Smooth muscle cell (in vitro differentiated cells): ENCODE measurements at regions not wholly inside any gene's neighbourhood (a gene's known extent, or its start where the extent isn't known, plus 50 kb on each side); places are given as distances from the start of the nearest gene placed in this dataset.
"Not testable (repeated sequence)": the region's sequence is repeated elsewhere in the genome, so short reads cannot be mapped to it uniquely, and the experiment has no call there.

Source experiments
- DNase-seq: peaks from one replicate; lab custom pipeline; 2025; ENCODE audit not compliant: unreplicated experiment; lab: John Stamatoyannopoulos, UW
- H2AFZ ChIP-seq: fragments of 200-600 bp; sonication (generic); 2 replicates; pipeline ENCODE4 v1.6.0; 2016; ENCODE audit warnings: antibody characterized with exemption, low read depth, mild to moderate bottlenecking
- H3F3A ChIP-seq: fragments of 200-600 bp; sonication (generic); 2 replicates; pipeline ENCODE4 v1.6.0; 2017; ENCODE audit warnings: antibody characterized with exemption, low read depth
- H3K27ac ChIP-seq: fragments of 200-600 bp; sonication (generic); 2 replicates; pipeline ENCODE4 v1.5.1; 2016; ENCODE audit warnings: low read depth, mild to moderate bottlenecking
- H3K27me3 ChIP-seq: fragments of 200-600 bp; sonication (generic); 2 replicates; pipeline ENCODE4 v1.6.1; 2016; ENCODE audit warnings: low read depth, mild to moderate bottlenecking
- H3K36me3 ChIP-seq: fragments of 200-600 bp; sonication (generic); 2 replicates; pipeline ENCODE4 v1.5.1; 2016; ENCODE audit warnings: low read depth
- H3K4me1 ChIP-seq: fragments of 200-600 bp; sonication (generic); 2 replicates; pipeline ENCODE4 v1.5.1; 2016; ENCODE audit warnings: low read depth
- H3K4me2 ChIP-seq: fragments of 200-600 bp; sonication (generic); 2 replicates; pipeline ENCODE4 v1.6.0; 2016; ENCODE audit warnings: mild to moderate bottlenecking
- H3K4me3 ChIP-seq: fragments of 200-600 bp; sonication (generic); 2 replicates; pipeline ENCODE4 v1.5.1; 2016; ENCODE audit warnings: mild to moderate bottlenecking
- H3K79me2 ChIP-seq: fragments of 200-600 bp; sonication (generic); 2 replicates; pipeline ENCODE4 v1.6.0; 2016; ENCODE audit warnings: low read depth, mild to moderate bottlenecking
- H3K9ac ChIP-seq: fragments of 200-600 bp; sonication (generic); 2 replicates; pipeline ENCODE4 v1.6.0; 2016; ENCODE audit warnings: low read depth
- H3K9me3 ChIP-seq: fragments of 200-600 bp; sonication (generic); replicated peaks from 2 replicates; pipeline ENCODE4 v1.5.1; 2016; ENCODE audit warnings: low read depth
- H4K20me1 ChIP-seq: fragments of 200-600 bp; sonication (generic); 2 replicates; pipeline ENCODE4 v1.6.0; 2016; ENCODE audit warnings: low read depth
- CTCF ChIP-seq: fragments of 200-600 bp; sonication (generic); IDR thresholded peaks from 2 replicates; pipeline ENCODE4 v1.5.1; 2017; ENCODE audit warnings: borderline replicate concordance, mild to moderate bottlenecking, antibody characterized with exemption; ENCODE audit not compliant: insufficient read depth, poor library complexity, severe bottlenecking
- WGBS: methylation state at CpG from one replicate; pipeline ENCODE4 v1.1.7; 2016; ENCODE audit warnings: low lambda C conversion rate; 5-methylcytosine and 5-hydroxymethylcytosine counted together

GRCh38 chr10:11668847-11669610, 57.6 kb upstream of the USP6NL start:
- Histone ChIP-seq H3K27ac (no peak overlapping the region), H3K4me2 (no peak overlapping the region), H3K9me3 (no peaks in the 10 kb centered on the region), H3K4me3 (no peak overlapping the region), H4K20me1 (no peaks in the 10 kb centered on the region), H3F3A (no peaks in the 10 kb centered on the region), H3K36me3 (no peaks in the 10 kb centered on the region), H3K4me1 (no peaks in the 10 kb centered on the region), H3K79me2 (no peaks in the 10 kb centered on the region), H3K27me3 (no peaks in the 10 kb centered on the region), H3K9ac (no peak overlapping the region), H2AFZ (peak overlapping the region; percentile 32)
- TF ChIP-seq CTCF, result no peak
- WGBS, result 76% methylated on average over 9 of the region's 9 CpGs
- DNase-seq, result no peak

GRCh38 chr10:11667756-11668155, 56.3 kb upstream of the USP6NL start:
- Histone ChIP-seq H3K9ac (no peak overlapping the region), H3K36me3 (no peaks in the 10 kb centered on the region), H3F3A (no peaks in the 10 kb centered on the region), H4K20me1 (no peaks in the 10 kb centered on the region), H3K27me3 (no peaks in the 10 kb centered on the region), H2AFZ (no peak overlapping the region), H3K27ac (no peak overlapping the region), H3K4me2 (no peak overlapping the region), H3K79me2 (no peaks in the 10 kb centered on the region), H3K4me3 (no peak overlapping the region), H3K4me1 (no peaks in the 10 kb centered on the region), H3K9me3 (no peaks in the 10 kb centered on the region)
- DNase-seq, result no peak
- WGBS, result 97% methylated on average over 4 of the region's 4 CpGs
- no peak for TF ChIP-seq CTCF

- Histone ChIP-seq H2AFZ (no peak overlapping the region), H3K4me2 (no peak overlapping the region), H3K36me3 (no peaks in the 10 kb centered on the region), H3F3A (no peaks in the 10 kb centered on the region), H3K27ac (peak overlapping the region; percentile 16), H3K27me3 (no peaks in the 10 kb centered on the region), H3K9me3 (no peaks in the 10 kb centered on the region), H3K79me2 (no peaks in the 10 kb centered on the region), H3K4me3 (no peak overlapping the region), H3K9ac (no peak overlapping the region), H4K20me1 (no peaks in the 10 kb centered on the region), H3K4me1 (no peaks in the 10 kb centered on the region)
- 89% methylated on average over 13 of the region's 13 CpGs for WGBS
- no peak for TF ChIP-seq CTCF
- DNase-seq, result no peak
Observed at GRCh38 chr10:11663763-11664555, 52.5 kb upstream of the USP6NL start.

GRCh38 chr10:11663126-11663515, 51.7 kb upstream of the USP6NL start:
- not testable (repeated sequence) for H3K4me2 ChIP-seq, H3F3A ChIP-seq, H4K20me1 ChIP-seq, H3K4me3 ChIP-seq, H3K4me1 ChIP-seq, H3K27me3 ChIP-seq, DNase-seq, H3K9ac ChIP-seq, H2AFZ ChIP-seq, H3K79me2 ChIP-seq, H3K36me3 ChIP-seq, H3K9me3 ChIP-seq
- H3K27ac ChIP-seq, result peak overlapping the region; percentile 16
- WGBS, result 97% methylated on average over 5 of the region's 5 CpGs
